ENCODE measurements at regions not wholly inside any gene's neighbourhood (a gene's known extent, or its start where the extent isn't known, plus 50 kb on each side); places are given as distances from the start of the nearest gene placed in this dataset.

DNA sequence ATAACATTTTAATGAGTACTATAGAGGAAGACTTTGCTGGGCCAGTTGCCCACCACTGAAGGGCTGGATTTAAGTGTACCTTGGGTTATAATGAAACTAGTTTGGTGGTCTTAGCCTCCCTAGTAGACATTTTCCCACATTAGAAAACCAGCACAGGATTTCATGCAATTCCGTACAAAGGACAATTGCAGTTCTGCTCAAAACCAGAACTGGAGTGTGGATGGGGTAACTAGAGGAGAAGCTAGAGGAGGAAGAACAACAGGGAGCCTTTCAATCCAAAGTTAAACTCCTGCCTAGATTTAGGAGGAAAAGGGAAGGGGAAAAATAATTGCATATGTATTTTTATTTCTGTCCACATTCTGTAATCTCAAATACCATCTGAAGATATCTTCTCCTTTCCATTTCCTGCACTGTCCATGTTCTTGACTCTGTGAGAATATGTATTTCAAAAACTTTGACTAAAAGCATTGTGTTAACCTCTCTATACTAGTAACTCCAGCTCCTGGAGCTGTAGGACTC is 97.5 kb upstream of the SSBP2 start:
- H3K27me3 ChIP-seq (ENCODE audit: control insufficient read depth in 4 of 4, insufficient read depth in 4 of 4, low read length in 3 of 4), result no peaks in the 10 kb centered on the region
- no peak for DNase-seq (ENCODE audit: low spot score)
- H3K36me3 ChIP-seq (ENCODE audit: control insufficient read depth in 4 of 4, insufficient read depth in 3 of 4, low read depth in 1 of 4, low read length in 3 of 4), result no peaks in the 10 kb centered on the region
- H3K9ac ChIP-seq (ENCODE audit: low read depth in 1 of 2, low read length in 2 of 2), result no peak overlapping the region
- H3K27ac ChIP-seq (ENCODE audit: low read depth in 1 of 2, low read length in 2 of 2), result no peak overlapping the region
- H3K4me3 ChIP-seq (ENCODE audit: low read depth in 1 of 3, low read length in 3 of 3), result no peak overlapping the region
- TF ChIP-seq YY1 (IDR thresholded peaks at IDR 0.05) (no peak), HNF4A (conservative IDR thresholded peaks at IDR 0.05) (peak; percentile 14 to 34), RAD21 (IDR thresholded peaks at IDR 0.05) (peak; percentile 28 to 33), GABPA (IDR thresholded peaks at IDR 0.05 in 1 of 2, conservative IDR thresholded peaks at IDR 0.05 in 1 of 2) (no peak)
- H3K4me1 ChIP-seq (ENCODE audit: control insufficient read depth in 4 of 4, insufficient read depth in 4 of 4, low read length in 3 of 4), result peaks cover 0 to 19% (median 13%) of the 10 kb centered on the region in 4 donors
- no peaks in the 10 kb centered on the region for H3K9me3 ChIP-seq (ENCODE audit: control insufficient read depth in 4 of 4, low read length in 3 of 4)
- 12% methylated on average over 1 of the region's 1 CpG for WGBS

DNA sequence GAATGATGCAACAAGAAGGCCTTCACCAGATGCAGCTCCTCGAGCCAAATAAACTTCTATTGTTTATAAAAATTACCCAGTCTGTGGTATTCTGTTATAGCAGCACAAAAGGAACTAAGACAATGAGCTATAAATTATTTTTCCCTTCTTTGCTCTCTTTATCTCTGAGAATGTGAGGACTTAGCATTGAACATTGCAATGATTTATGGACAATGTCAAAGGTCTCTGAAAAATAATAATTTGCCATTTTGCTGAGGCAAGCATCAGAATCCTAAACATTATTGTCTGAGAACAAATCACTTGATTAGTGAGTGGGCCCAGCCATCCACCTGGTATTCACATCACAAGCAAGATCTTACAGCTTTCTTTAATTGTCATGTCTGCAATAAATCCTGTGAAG is 95.4 kb upstream of the SSBP2 start:
- Histone ChIP-seq H3K4me3 (ENCODE audit: low read depth in 1 of 3, low read length in 3 of 3) (no peak overlapping the region), H3K27ac (ENCODE audit: low read depth in 1 of 2, low read length in 2 of 2) (no peak overlapping the region), H3K27me3 (ENCODE audit: control insufficient read depth in 4 of 4, insufficient read depth in 4 of 4, low read length in 3 of 4) (no peaks in the 10 kb centered on the region), H3K4me1 (ENCODE audit: control insufficient read depth in 4 of 4, insufficient read depth in 4 of 4, low read length in 3 of 4) (peaks cover 0 to 11% (median 6%) of the 10 kb centered on the region in 4 donors), H3K36me3 (ENCODE audit: control insufficient read depth in 4 of 4, insufficient read depth in 3 of 4, low read depth in 1 of 4, low read length in 3 of 4) (no peaks in the 10 kb centered on the region), H3K9ac (ENCODE audit: low read depth in 1 of 2, low read length in 2 of 2) (no peak overlapping the region), H3K9me3 (ENCODE audit: control insufficient read depth in 4 of 4, low read length in 3 of 4) (no peaks in the 10 kb centered on the region)
- TF ChIP-seq SP1 (IDR thresholded peaks at IDR 0.05), result no peak
- TF ChIP-seq FOXA1 (IDR thresholded peaks at IDR 0.05), result no peak
- TF ChIP-seq, protein P1, sequence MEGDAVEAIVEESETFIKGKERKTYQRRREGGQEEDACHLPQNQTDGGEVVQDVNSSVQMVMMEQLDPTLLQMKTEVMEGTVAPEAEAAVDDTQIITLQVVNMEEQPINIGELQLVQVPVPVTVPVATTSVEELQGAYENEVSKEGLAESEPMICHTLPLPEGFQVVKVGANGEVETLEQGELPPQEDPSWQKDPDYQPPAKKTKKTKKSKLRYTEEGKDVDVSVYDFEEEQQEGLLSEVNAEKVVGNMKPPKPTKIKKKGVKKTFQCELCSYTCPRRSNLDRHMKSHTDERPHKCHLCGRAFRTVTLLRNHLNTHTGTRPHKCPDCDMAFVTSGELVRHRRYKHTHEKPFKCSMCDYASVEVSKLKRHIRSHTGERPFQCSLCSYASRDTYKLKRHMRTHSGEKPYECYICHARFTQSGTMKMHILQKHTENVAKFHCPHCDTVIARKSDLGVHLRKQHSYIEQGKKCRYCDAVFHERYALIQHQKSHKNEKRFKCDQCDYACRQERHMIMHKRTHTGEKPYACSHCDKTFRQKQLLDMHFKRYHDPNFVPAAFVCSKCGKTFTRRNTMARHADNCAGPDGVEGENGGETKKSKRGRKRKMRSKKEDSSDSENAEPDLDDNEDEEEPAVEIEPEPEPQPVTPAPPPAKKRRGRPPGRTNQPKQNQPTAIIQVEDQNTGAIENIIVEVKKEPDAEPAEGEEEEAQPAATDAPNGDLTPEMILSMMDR (IDR thresholded peaks at IDR 0.05; ENCODE audit: low read depth, low read length, missing input control), result no peak
- no peak for TF ChIP-seq RXRA (IDR thresholded peaks at IDR 0.05)
- 78% methylated on average over 1 of the region's 1 CpG for WGBS
- DNase-seq (ENCODE audit: low spot score), result no peak

DNA sequence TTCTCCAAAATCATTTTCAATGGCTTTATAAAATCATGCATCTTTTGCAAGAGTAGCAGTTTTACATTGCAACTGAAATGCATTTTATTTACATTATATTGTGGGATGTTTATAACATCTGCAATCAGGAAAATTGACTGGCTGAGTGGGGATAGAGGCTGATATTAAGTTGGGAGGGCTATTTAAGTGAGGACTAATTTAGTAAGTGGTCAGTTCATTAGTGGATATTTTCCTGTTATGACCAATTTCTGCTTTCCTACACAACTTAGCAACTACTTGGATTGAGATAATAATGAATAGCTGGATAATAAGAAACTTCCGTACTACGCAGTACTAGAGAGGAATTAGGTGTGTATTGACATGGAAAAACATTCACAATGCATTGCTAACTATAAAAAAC is 92.9 kb upstream of the SSBP2 start:
- Histone ChIP-seq H3K27me3 (ENCODE audit: control insufficient read depth in 4 of 4, insufficient read depth in 4 of 4, low read length in 3 of 4) (no peaks in the 10 kb centered on the region), H3K4me3 (ENCODE audit: low read depth in 1 of 3, low read length in 3 of 3) (no peak overlapping the region), H3K36me3 (ENCODE audit: control insufficient read depth in 4 of 4, insufficient read depth in 3 of 4, low read depth in 1 of 4, low read length in 3 of 4) (no peaks in the 10 kb centered on the region), H3K4me1 (ENCODE audit: control insufficient read depth in 4 of 4, insufficient read depth in 4 of 4, low read length in 3 of 4) (peaks cover 0 to 4% (median 0%) of the 10 kb centered on the region in 4 donors), H3K9ac (ENCODE audit: low read depth in 1 of 2, low read length in 2 of 2) (no peak overlapping the region), H3K27ac (ENCODE audit: low read depth in 1 of 2, low read length in 2 of 2) (no peak overlapping the region), H3K9me3 (ENCODE audit: control insufficient read depth in 4 of 4, low read length in 3 of 4) (no peaks in the 10 kb centered on the region)
- WGBS, result 96% methylated on average over 2 of the region's 2 CpGs
- no peak for TF ChIP-seq NR2F2 (IDR thresholded peaks at IDR 0.05)
- TF ChIP-seq, protein P2, sequence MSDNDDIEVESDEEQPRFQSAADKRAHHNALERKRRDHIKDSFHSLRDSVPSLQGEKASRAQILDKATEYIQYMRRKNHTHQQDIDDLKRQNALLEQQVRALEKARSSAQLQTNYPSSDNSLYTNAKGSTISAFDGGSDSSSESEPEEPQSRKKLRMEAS (IDR thresholded peaks at IDR 0.05), result no peak
- no peak for DNase-seq (ENCODE audit: low spot score)

DNA sequence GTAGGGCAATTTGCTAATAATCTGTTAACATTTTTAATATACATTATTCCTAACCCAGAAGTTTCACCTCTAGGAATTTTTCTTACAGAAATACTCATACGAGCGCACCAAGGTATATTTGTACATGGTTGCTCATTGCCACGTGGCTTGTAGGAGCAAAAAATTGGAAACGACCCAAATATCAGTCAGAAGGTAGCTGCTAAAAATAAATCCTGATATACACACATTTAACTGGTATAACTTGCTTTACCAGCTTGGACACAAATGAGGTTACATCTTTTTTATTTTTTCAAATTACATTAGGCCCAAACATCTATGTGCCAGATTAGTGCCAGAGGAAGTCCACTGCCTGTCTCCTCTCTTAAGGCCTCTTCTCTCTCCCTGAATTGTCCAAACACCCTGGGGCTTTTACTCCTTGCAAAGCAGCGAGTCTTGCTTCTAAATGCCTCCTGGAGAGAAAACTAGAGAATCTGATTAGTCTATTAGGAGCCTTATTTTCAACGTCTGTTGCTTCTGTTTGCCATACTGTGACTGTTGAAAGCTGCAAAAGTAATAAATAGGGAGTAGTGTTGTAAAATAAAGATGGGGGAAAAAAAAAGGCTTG is 92.0 kb upstream of the SSBP2 start:
- H3K27me3 ChIP-seq (ENCODE audit: control insufficient read depth in 4 of 4, insufficient read depth in 4 of 4, low read length in 3 of 4), result no peaks in the 10 kb centered on the region
- H3K4me1 ChIP-seq (ENCODE audit: control insufficient read depth in 4 of 4, insufficient read depth in 4 of 4, low read length in 3 of 4), result no peaks in the 10 kb centered on the region
- TF ChIP-seq YY1 (IDR thresholded peaks at IDR 0.05) (no peak), TAF1 (conservative IDR thresholded peaks at IDR 0.05) (no peak), HNF4G (IDR thresholded peaks at IDR 0.05) (no peak), GABPA (IDR thresholded peaks at IDR 0.05 in 1 of 2, conservative IDR thresholded peaks at IDR 0.05 in 1 of 2) (no peak), JUND (IDR thresholded peaks at IDR 0.05) (no peak), HNF4A (conservative IDR thresholded peaks at IDR 0.05) (no peak), FOXA1 (IDR thresholded peaks at IDR 0.05) (no peak), RXRA (IDR thresholded peaks at IDR 0.05) (no peak)
- TF ChIP-seq, protein P2 (IDR thresholded peaks at IDR 0.05), result no peak
- TF ChIP-seq, protein P1 (IDR thresholded peaks at IDR 0.05; ENCODE audit: low read depth, low read length, missing input control), result no peak
- TF ChIP-seq, protein P3, sequence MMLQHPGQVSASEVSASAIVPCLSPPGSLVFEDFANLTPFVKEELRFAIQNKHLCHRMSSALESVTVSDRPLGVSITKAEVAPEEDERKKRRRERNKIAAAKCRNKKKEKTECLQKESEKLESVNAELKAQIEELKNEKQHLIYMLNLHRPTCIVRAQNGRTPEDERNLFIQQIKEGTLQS (IDR thresholded peaks at IDR 0.05), result no peak

More for the DNA sequence above, 92.0 kb upstream of the SSBP2 start:
- H3K36me3 ChIP-seq (ENCODE audit: control insufficient read depth in 4 of 4, insufficient read depth in 3 of 4, low read depth in 1 of 4, low read length in 3 of 4), result no peaks in the 10 kb centered on the region
- H3K9me3 ChIP-seq (ENCODE audit: control insufficient read depth in 4 of 4, low read length in 3 of 4), result no peaks in the 10 kb centered on the region
- no peak for DNase-seq (ENCODE audit: low spot score)
- H3K27ac ChIP-seq (ENCODE audit: low read depth in 1 of 2, low read length in 2 of 2), result no peak overlapping the region
- WGBS, result 80% methylated on average over 6 of the region's 6 CpGs
- H3K9ac ChIP-seq (ENCODE audit: low read depth in 1 of 2, low read length in 2 of 2), result no peak overlapping the region
- H3K4me3 ChIP-seq (ENCODE audit: low read depth in 1 of 3, low read length in 3 of 3), result no peak overlapping the region
